ENCODE measurements at regions not wholly inside any gene's neighbourhood (a gene's known extent, or its start where the extent isn't known, plus 50 kb on each side); places are given as distances from the start of the nearest gene placed in this dataset.
"Not testable (repeated sequence)": the region's sequence is repeated elsewhere in the genome, so short reads cannot be mapped to it uniquely, and the experiment has no call there.

DNA sequence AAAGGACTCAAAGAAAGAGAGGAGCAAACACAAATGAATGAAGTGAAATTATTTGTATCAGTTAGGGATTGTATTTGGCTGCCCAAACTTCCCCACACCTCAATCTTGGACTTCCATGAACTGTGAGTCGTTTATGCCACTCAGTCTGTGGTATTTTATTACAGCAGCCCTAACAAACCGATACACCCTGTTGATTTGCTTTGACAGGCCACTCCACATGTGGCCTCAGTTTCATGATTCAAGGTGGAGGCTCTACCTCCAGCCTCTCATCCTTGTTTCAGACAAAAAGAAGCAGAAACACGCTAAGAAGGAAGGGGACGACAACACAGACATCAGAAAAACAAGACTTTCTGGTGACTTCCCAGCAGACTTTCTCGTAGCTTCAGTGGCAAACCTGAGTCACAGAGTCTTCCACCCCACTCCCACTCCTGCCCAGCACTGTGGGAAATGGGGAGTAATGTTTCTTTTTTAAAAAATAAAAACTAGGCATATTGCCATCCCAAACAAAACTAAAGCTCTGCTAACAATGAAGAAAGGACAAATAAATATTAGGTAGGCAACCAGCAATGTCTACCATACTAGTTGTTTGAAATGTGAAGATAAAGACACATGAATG lies 52.2 kb upstream of the ABCA1 start:
- DNase-seq = no peak

DNA sequence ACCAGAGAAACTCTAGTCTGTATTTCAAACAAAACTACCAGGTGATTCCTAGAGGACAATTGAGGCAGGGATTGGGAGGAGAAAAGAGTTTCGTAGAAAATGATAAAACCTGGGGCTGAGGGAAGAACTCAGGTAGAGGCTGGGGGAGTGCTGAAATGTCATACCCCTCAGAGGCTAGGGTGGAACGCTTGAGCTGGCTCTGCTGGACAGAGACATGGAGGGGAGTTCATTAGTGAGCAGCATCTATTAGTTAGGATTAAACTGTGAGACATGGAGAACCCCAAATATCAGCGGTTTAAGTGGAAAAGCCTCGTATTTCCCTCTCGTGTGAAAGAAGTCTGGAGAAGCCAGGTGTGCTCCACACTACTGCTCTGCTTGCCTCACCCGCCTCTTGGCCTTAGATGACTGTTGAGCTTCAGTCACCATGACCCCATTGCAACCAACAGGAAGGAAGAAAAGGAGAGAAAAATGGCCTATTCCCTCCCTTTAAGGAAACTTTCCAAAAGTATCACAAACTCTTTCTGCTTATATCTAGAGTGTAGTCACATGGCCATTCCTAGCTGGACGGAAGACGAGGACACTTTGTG lies 53.7 kb upstream of the ABCA1 start:
- DNase-seq = no peak

DNA sequence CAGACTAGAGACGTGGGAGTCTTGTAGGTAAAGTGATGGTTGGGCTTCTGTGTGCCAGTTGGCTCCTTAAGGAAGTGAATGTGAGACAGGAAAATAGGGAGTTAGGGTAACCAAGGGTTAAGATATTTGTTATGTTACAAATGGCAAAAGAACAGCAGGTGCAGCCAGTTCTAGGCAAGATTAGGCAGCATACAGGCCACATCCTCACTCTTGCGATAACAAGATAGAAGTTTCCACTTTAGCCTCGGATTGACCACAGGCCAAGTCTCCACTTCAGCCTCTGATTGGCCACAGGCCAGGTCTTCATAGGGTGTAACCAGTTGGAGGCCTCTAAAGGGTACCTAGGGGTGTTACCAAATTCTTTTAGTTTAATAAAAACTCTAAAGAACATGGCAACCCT lies 54.6 kb upstream of the ABCA1 start:
- DNase-seq = no peak

DNA sequence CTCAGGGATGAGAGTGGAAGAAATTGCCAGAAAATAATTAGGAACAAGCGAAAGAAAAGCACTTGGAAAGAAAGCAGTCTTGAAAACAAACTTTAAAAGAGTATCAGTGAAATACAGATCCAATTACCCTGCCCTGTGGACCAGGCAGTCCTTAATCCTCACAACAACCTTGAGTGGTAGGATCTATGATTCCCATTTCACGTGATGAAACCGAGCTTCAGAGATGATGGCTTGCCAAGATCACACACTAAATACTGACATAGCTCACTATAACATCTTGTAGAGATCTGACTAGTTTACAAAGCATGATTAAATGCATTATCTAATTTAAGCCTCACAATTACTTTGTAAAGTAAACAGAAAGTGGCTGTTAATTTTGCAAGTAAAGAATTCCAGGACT lies 55.5 kb upstream of the ABCA1 start:
- no peak for DNase-seq

- DNase-seq = no peak
Measured at GRCh38 chr9:104984121-104984520, 56.2 kb upstream of the ABCA1 start.

DNA sequence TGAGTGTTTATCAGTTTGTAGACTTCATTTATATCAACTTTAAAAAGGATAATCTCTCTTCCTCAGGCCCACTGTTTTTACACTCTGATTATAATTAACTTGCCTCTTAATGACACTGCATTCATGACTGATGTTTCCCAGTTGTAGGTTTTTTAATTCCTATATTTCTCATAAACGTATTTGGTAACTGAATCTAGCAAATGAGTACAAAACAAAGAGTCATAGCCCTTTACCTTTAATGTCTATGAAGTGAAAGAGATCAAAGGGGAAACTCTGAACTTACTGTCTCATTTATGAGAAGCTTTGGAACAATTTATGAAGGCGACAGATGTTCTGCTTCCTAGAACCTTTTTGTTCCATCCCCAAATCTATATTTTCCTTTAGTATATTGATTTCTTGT lies 56.6 kb upstream of the ABCA1 start:
- no peak for DNase-seq

DNA sequence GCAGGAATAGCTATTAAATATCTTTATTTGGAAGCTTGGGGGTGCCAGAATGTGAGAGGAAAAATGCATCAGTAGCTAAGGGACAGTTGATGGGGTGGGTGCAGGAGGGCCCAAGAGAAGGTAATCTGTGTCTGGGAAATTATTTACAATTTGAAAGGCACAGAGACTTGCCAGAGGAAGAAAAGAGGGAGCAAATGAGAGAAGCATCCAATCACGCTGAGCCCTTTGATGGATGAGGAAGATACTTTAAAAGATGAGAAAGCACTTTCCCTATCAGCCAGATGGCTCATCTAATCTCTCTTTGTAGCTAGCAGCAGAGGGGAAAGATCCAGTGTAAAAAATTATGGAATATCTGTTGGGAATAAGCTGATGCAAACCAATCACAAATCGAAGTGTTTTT lies 57.0 kb upstream of the ABCA1 start:
- no peak for DNase-seq

DNA sequence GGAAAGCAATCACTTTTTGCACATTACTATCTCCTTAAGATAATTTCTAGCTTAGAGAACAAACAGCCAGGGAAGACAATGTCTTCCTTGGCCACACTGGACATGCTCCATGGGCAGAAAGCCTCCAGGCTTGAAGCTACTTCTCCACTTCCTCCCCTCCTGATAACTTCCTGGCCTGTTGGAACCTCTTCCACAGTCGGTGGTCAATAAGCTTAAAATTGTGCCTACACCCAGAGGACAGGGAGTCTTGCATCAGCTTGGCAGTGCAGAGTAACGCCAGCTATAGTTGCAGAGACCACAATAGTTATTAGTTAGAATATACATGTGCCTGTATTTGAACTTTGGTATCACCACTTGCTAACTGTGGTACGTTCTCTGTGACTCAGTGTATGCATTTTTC lies 58.1 kb upstream of the ABCA1 start:
- no peak for DNase-seq

GRCh38 chr9:104987743-104988142 lies 59.8 kb upstream of the ABCA1 start:
- no peak for DNase-seq

- no peak for DNase-seq
Measured at GRCh38 chr9:104988539-104988938, 60.6 kb upstream of the ABCA1 start.

- peak; percentile 87 for DNase-seq
Measured at GRCh38 chr9:104991144-104991953, 63.4 kb upstream of the ABCA1 start.

- DNase-seq = peak; percentile 73
Measured at GRCh38 chr9:104992659-104993058, 64.7 kb upstream of the ABCA1 start.

GRCh38 chr9:104993291-104993963 lies 65.5 kb upstream of the ABCA1 start:
- peak; percentile 75 for DNase-seq

DNA sequence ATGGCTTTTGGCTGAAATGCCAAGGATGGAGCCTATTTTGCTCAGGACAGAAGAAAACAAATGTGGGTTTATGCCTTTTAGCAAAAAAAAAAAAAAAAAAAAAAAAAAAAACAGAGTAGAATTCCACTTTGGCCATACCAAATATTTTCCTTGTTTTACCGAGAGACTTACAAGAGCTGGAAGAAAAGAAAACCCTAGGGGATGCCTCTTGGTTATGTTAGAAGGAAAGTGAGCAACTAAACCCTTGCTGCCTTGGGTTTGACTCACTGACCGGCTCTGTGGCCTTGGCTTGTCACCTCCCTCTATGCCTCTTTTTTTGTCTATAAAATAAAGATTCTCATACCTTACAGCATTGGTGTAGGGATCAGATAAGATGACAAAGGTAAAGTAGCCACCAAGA lies 69.6 kb upstream of the ABCA1 start:
- DNase-seq = no peak

- no peak for DNase-seq
Measured at GRCh38 chr9:104999136-104999535, 71.2 kb upstream of the ABCA1 start.

DNA sequence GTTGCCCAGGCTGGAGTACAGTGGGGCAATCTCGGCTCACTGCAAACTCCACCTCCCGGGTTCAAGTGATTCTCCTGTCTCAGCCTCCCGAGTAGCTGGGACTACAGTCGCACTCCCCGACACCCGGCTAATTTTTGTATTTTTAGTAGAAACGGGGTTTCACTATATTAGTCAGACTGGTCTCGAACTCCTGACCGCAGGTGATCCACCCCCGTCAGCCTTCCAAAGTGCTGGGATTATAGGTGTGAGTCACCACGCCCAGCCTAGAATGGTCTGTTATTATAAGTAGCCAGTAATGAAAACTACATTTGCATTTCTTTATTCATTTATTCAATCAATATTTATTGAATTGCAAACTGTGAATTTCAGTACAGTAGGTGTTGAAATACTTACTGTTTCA lies 72.6 kb upstream of the ABCA1 start:
- not testable (repeated sequence) for DNase-seq

DNA sequence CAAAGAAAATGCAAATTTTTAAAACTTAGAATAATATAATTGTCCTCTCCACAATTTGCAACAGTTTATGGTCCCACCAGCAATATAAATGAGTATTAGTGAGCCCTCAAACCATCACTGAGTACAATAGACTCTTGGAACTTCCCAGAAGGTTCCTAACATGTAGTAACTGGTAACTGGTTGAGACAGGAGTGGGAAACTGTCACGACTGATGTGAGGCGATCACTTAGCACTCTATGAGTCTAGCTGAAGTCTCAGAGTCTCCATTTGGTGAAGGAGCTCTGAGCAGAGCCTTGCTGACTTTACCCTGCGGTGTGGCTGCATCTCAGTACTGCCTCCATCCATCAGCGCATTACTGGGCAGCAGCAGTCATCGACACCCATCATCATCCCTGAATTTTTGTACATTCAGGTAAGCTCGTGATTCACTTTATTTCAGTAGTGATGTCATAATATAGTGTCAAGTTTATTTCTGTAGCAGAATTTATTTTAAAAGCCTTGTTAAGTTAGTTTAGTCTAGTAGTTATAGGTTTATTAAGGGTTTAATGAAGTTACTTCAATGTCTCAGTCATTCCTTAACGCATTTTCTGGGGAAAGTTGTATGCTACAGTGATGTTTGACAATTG lies 76.6 kb upstream of the ABCA1 start:
- no peak for DNase-seq

DNA sequence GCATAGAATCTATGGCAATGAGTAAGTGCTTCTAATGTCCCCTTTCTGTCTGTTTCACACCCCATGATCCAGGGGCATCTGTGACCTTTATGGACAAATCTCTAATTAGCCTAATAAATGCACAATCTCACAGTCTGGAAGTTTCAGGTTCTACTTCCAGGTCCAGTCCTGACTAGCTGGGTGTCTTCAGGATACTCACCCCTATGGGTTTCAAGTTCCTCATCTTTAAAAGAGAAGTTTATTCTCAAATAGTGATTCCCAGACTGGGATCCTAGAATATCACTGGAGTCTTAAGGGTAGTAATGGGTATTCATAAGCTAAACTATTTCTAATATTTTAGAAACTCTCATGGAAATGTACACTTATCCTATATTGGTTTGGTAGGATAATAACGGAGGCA lies 77.2 kb upstream of the ABCA1 start:
- no peak for DNase-seq

- no peak for DNase-seq
Measured at GRCh38 chr9:105006514-105006913, 78.6 kb upstream of the ABCA1 start.

DNA sequence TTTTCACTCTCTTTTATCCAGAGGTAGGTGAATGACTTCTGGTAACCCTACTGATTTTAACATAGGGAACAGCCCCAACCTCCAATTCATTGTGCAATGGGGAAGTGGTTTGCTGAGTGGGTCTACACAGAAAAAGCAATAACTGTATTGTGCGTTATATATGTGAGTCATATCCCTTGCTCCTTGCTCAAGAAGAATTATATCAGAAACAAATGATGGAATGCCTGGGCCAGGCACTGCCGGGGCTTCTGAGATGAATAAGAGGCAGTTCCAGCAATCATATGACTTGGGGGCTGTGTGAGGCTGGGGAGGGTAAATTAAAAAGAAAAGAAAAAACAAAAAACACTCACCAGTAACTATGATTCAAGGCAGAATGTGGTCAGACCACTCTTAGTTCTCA lies 79.2 kb upstream of the ABCA1 start:
- DNase-seq = peak; percentile 93

GRCh38 chr9:105010089-105010488 lies 82.1 kb upstream of the ABCA1 start:
- DNase-seq = peak; percentile 32

GRCh38 chr9:105021917-105022316 lies 94.0 kb upstream of the ABCA1 start:
- DNase-seq = no peak

DNA sequence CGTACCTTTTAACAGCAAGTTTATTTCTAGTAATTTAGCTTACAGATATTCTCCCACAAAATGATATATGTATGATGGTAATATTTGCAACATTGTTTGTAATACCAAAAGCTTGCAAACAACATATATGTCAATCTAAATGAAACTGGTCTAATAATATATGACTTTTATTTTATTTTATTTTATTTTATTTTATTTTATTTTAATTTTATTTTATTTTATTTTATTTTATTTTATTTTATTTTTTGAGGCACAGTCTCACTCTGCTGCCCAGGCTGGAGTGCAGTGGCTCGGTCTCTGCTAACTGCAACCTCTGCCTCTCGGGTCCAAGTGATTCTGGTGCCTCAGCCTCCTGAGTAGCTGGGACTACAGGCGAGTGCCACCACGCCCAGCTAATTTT lies 94.6 kb upstream of the ABCA1 start:
- not testable (repeated sequence) for DNase-seq

All from fibroblast of skin of abdomen (primary cell).